ENCODE measurements at regions not wholly inside any gene's neighbourhood (a gene's known extent, or its start where the extent isn't known, plus 50 kb on each side); places are given as distances from the start of the nearest gene placed in this dataset.

- intact Hi-C loops (cut with DNase I; ENCODE audit: low total_unique reads), result no loop called here
- peaks cover 0 to 4% (median 0%) of the 10 kb centered on the region in 8 donors for H3K9me3 ChIP-seq
- TF ChIP-seq, protein P1, sequence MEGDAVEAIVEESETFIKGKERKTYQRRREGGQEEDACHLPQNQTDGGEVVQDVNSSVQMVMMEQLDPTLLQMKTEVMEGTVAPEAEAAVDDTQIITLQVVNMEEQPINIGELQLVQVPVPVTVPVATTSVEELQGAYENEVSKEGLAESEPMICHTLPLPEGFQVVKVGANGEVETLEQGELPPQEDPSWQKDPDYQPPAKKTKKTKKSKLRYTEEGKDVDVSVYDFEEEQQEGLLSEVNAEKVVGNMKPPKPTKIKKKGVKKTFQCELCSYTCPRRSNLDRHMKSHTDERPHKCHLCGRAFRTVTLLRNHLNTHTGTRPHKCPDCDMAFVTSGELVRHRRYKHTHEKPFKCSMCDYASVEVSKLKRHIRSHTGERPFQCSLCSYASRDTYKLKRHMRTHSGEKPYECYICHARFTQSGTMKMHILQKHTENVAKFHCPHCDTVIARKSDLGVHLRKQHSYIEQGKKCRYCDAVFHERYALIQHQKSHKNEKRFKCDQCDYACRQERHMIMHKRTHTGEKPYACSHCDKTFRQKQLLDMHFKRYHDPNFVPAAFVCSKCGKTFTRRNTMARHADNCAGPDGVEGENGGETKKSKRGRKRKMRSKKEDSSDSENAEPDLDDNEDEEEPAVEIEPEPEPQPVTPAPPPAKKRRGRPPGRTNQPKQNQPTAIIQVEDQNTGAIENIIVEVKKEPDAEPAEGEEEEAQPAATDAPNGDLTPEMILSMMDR (IDR thresholded peaks at IDR 0.05 in 8 of 11, conservative IDR thresholded peaks at IDR 0.05 in 3 of 11), result no peak
- TF ChIP-seq POLR2A (IDR thresholded peaks at IDR 0.05), result no peak
- no peak for TF ChIP-seq POLR2AphosphoS5 (IDR thresholded peaks at IDR 0.05)
Observed at GRCh38 chrX:95841863-95842262, 842.8 kb upstream of the DIAPH2 start.

DNA sequence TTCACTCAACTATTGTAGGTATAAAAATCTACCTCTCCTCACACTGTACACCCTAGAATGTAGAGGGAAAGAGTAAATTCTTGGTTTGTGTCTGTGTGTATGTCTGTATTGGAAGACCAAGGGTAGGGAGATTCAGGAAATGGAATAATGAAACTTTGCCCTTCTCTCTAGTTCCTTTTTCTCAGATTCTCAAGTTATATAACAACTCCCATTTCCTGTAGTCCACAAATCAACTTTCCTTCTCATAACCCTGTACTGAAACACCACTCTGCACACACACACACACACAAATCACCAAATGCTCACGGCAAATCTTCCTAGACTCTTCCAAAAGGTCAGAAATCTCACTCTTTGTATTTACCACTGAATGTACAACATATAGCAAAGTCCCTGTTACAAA is 824.5 kb upstream of the DIAPH2 start:
- TF ChIP-seq, protein P1 (IDR thresholded peaks at IDR 0.05 in 8 of 11, conservative IDR thresholded peaks at IDR 0.05 in 3 of 11), result no peak
- TF ChIP-seq POLR2A (IDR thresholded peaks at IDR 0.05) (no peak), POLR2AphosphoS5 (IDR thresholded peaks at IDR 0.05) (no peak)
- intact Hi-C loops (cut with DNase I; ENCODE audit: low total_unique reads), result no loop called here
- H3K9me3 ChIP-seq, result peaks cover 0 to 17% (median 1%) of the 10 kb centered on the region in 8 donors
- no peak overlapping the region for H3K4me3 ChIP-seq
- 37 to 78% (median 53%) methylated on average over 1 of the region's 1 CpG for WGBS, 5 donors
- DNase-seq, result no peak
- H3K27ac ChIP-seq, result no peak overlapping the region
- H3K27me3 ChIP-seq (replicated peaks in 1 of 7), result no peaks in the 10 kb centered on the region
- no peaks in the 10 kb centered on the region for H3K4me1 ChIP-seq
- H3K36me3 ChIP-seq, result no peaks in the 10 kb centered on the region

More at GRCh38 chrX:95841863-95842262, 842.8 kb upstream of the DIAPH2 start:
- Histone ChIP-seq H3K27ac (no peak overlapping the region), H3K27me3 (replicated peaks in 1 of 7) (no peaks in the 10 kb centered on the region), H3K36me3 (no peaks in the 10 kb centered on the region), H3K4me3 (no peak overlapping the region), H3K4me1 (no peaks in the 10 kb centered on the region)
- DNase-seq, result no peak

- no peak overlapping the region for H3K4me3 ChIP-seq
- no peaks in the 10 kb centered on the region for H3K36me3 ChIP-seq
- no peak for DNase-seq
- peaks cover 0 to 13% (median 0%) of the 10 kb centered on the region in 8 donors for H3K9me3 ChIP-seq
- 60 to 100% (median 85%) methylated on average over 1 of the region's 1 CpG for WGBS, 5 donors
- intact Hi-C loops (cut with DNase I; ENCODE audit: low total_unique reads), result no loop called here
- no peak for TF ChIP-seq POLR2AphosphoS5 (IDR thresholded peaks at IDR 0.05)
- TF ChIP-seq, protein P1 (IDR thresholded peaks at IDR 0.05 in 8 of 11, conservative IDR thresholded peaks at IDR 0.05 in 3 of 11), result no peak
- no peak for TF ChIP-seq POLR2A (IDR thresholded peaks at IDR 0.05)
- H3K27me3 ChIP-seq (replicated peaks in 1 of 7), result no peaks in the 10 kb centered on the region
- no peaks in the 10 kb centered on the region for H3K4me1 ChIP-seq
- no peak overlapping the region for H3K27ac ChIP-seq
Observed at GRCh38 chrX:95875661-95876060, 809.0 kb upstream of the DIAPH2 start.

GRCh38 chrX:95878874-95879273 is 805.8 kb upstream of the DIAPH2 start:
- TF ChIP-seq, protein P1 (IDR thresholded peaks at IDR 0.05 in 8 of 11, conservative IDR thresholded peaks at IDR 0.05 in 3 of 11), result no peak
- no peak for TF ChIP-seq POLR2A (IDR thresholded peaks at IDR 0.05)
- TF ChIP-seq POLR2AphosphoS5 (IDR thresholded peaks at IDR 0.05), result no peak
- intact Hi-C loops (cut with DNase I; ENCODE audit: low total_unique reads), result no loop called here

More at GRCh38 chrX:95878874-95879273, 805.8 kb upstream of the DIAPH2 start:
- Histone ChIP-seq H3K4me1 (no peaks in the 10 kb centered on the region), H3K36me3 (no peaks in the 10 kb centered on the region), H3K4me3 (no peak overlapping the region), H3K27me3 (replicated peaks in 1 of 7) (no peaks in the 10 kb centered on the region), H3K27ac (no peak overlapping the region), H3K9me3 (peaks cover 0 to 8% (median 0%) of the 10 kb centered on the region in 8 donors)
- 48 to 74% (median 61%) methylated on average over 4 of the region's 4 CpGs for WGBS, 5 donors
- no peak for DNase-seq

All from spleen (tissue), 11 donors.